Stimulated activated effector memory CD8-positive, alpha-beta T cell treated with anti-CD3 and anti-CD28 coated beads, Interleukin-12 subunit alpha, Interleukin-12 subunit beta, amount 100 ng/mL, for 72 hours (primary cell): ENCODE measurements at regions not wholly inside any gene's neighbourhood (a gene's known extent, or its start where the extent isn't known, plus 50 kb on each side); places are given as distances from the start of the nearest gene placed in this dataset.

Source experiments
- ATAC-seq: fragments of 150-1000 bp; cut with Tn5 transposase; 2 replicates; pipeline ENCODE4 v1.10.0; 2021
- DNase-seq, 2 donors: peaks; one replicate each; pipeline ENCODE4 v3.0.0; 2021 to 2022; ENCODE audit warnings: low spot score in 2 of 2
- H3K27ac Mint-ChIP-seq: one replicate; pipeline ENCODE4 v1.8.0; 2022; ENCODE audit warnings: mild to moderate bottlenecking, mixed read lengths
- H3K36me3 Mint-ChIP-seq: one replicate; pipeline ENCODE4 v1.8.0; 2022; ENCODE audit warnings: mild to moderate bottlenecking, mixed read lengths
- H3K4me1 Mint-ChIP-seq: one replicate; pipeline ENCODE4 v1.8.0; 2022; ENCODE audit warnings: mixed read lengths
- H3K4me3 Mint-ChIP-seq: one replicate; pipeline ENCODE4 v1.8.0; 2022; ENCODE audit warnings: mild to moderate bottlenecking, mixed read lengths
- H3K9me3 Mint-ChIP-seq: one replicate; pipeline ENCODE4 v1.8.0; 2022; ENCODE audit warnings: mixed read lengths

DNA sequence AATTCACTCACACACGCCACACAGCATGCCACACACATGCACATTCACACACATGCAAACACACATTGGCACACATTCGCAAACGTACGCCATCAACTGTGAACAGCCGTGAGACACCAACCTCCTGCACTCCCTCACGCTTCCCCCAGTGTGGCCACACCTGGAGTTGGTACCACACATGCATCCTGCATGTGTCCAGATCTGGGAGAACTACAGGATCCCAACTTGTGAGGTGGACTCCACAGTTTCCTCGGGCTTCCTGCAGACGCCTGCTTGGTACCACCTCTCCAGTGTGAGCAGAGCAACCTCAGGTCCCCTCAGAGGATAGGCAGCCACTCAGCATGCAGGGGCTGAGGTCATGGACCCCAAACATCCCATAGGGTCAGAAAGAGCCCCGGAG lies 239.0 kb downstream of the EIPR1 start:
- no peak overlapping the region for H3K4me3 Mint-ChIP-seq
- H3K9me3 Mint-ChIP-seq: peaks cover 4% of the 10 kb centered on the region
- no peak for ATAC-seq
- DNase-seq: no peak
- H3K36me3 Mint-ChIP-seq: no peaks in the 10 kb centered on the region
- no peak overlapping the region for H3K27ac Mint-ChIP-seq
- no peaks in the 10 kb centered on the region for H3K4me1 Mint-ChIP-seq

DNA sequence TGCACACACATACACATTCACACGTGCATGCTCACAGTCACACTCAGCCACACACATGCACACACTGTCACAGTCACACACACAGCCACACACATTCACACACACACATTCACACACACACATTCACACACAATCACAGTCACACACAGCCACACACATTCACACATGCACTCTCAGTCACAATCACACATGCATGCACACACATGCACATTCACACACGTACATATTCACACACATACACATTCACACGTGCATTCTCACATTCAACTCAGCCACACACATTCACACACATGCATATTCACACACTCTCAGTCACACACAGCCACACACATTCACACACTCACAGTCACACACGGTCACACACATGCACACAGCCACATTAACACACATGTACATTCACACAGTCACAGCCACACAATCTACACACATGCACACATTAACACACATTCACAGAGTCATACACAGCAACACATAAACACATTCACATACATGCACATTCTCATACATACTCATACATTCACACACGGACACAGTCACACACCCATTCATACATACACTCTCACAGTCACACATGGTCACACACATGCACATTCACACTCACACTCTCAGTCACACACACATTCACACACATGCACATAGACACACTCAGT lies 239.8 kb downstream of the EIPR1 start:
- H3K27ac Mint-ChIP-seq: no peak overlapping the region
- no peak overlapping the region for H3K4me3 Mint-ChIP-seq
- H3K9me3 Mint-ChIP-seq: peaks cover 4% of the 10 kb centered on the region
- no peaks in the 10 kb centered on the region for H3K4me1 Mint-ChIP-seq
- no peaks in the 10 kb centered on the region for H3K36me3 Mint-ChIP-seq
- DNase-seq (no peak), ATAC-seq (no peak)

DNA sequence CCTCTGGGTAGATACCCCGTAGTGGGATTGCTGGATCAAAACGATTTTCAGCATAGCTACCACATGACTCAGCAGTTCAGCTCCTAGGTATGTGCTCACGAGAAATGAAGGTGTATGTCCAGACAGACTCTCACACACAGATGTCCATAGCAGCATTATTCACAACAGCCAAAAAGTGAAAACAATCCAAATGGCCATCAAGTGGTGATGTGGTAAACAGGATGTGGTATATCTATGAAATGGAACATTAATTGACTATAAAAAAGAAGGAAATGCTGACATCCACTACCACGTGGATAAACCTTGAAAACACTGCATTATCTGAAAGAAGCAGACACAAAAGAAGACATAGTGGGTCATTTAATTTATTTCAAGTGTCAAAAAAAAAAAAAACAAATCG lies 241.9 kb downstream of the EIPR1 start:
- H3K36me3 Mint-ChIP-seq: no peaks in the 10 kb centered on the region
- DNase-seq: no peak
- H3K4me3 Mint-ChIP-seq: no peak overlapping the region
- H3K27ac Mint-ChIP-seq: no peak overlapping the region
- no peaks in the 10 kb centered on the region for H3K4me1 Mint-ChIP-seq
- peaks cover 4% of the 10 kb centered on the region for H3K9me3 Mint-ChIP-seq
- ATAC-seq: no peak

DNA sequence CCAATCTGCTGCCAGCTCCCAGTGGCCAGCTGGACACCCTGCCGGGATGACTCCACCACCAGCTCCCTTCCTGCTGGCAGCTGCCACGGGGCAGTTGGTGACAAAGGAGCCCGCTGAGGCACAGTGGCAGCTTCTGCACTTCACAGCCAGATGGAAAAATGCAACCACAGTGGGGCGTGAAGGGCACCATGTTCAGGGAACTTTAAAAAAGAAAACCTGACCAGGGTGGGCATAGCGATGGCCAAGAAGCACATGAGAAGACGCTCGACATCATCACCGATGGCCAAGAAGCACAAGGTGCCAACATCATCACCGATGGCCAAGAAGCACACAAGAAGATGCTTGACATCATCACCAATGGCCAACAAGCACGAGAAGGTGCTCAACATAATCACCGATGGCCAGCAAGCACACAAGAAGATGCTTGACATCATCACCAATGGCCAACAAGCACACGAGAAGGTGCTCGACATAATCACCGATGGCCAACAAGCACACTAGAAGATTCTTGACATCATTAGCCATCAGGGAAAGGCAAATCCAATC lies 243.5 kb downstream of the EIPR1 start:
- Mint-ChIP-seq H3K4me1 (no peaks in the 10 kb centered on the region), H3K36me3 (no peaks in the 10 kb centered on the region), H3K27ac (no peak overlapping the region), H3K9me3 (peaks cover 4% of the 10 kb centered on the region), H3K4me3 (no peak overlapping the region)
- DNase-seq (no peak), ATAC-seq (no peak)

DNA sequence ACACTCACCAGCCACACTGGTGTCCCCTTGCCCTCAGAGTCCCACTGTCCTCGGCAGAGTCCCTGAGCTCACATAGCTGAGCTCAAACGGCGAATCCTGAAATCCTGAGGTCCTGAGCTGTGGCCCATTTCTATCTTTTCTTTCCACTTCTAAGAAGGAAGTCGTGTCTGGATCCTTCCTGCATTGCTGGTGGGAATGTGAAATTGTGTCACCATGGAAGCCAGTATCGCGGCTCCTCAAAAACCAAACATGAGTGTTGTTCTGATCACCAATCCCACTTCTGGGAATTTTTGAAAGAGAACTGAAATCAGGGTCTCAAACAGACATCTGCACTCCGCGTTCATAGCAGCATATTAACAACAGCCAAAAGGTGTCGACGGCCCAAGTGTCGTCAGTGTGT lies 244.7 kb downstream of the EIPR1 start:
- no peak overlapping the region for H3K27ac Mint-ChIP-seq
- no peak for ATAC-seq
- H3K36me3 Mint-ChIP-seq: no peaks in the 10 kb centered on the region
- H3K9me3 Mint-ChIP-seq: peaks cover 4% of the 10 kb centered on the region
- H3K4me1 Mint-ChIP-seq: no peaks in the 10 kb centered on the region
- no peak for DNase-seq
- H3K4me3 Mint-ChIP-seq: no peak overlapping the region

DNA sequence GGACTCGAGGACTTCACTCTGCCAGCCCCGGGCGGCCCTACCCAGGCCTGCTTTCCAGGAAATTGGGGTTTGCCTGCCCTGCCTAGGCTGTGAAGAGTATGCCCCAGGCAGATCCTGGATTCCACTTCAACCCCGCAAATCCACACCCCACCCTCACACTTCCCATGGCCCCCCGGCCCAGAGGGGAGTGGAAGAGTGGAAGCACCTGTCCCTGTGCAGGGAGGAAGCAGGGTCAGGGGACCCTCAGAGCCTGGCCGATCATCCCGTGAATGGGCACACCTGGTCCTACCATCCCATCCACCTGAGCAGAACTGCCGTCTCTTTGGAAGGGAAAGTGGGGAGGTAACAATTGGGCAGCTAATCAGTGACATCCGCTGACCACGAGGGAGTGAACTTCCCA lies 245.2 kb downstream of the EIPR1 start:
- peaks cover 4% of the 10 kb centered on the region for H3K9me3 Mint-ChIP-seq
- H3K4me1 Mint-ChIP-seq: no peaks in the 10 kb centered on the region
- H3K4me3 Mint-ChIP-seq: no peak overlapping the region
- H3K36me3 Mint-ChIP-seq: no peaks in the 10 kb centered on the region
- H3K27ac Mint-ChIP-seq: no peak overlapping the region
- DNase-seq: no peak
- ATAC-seq: no peak

DNA sequence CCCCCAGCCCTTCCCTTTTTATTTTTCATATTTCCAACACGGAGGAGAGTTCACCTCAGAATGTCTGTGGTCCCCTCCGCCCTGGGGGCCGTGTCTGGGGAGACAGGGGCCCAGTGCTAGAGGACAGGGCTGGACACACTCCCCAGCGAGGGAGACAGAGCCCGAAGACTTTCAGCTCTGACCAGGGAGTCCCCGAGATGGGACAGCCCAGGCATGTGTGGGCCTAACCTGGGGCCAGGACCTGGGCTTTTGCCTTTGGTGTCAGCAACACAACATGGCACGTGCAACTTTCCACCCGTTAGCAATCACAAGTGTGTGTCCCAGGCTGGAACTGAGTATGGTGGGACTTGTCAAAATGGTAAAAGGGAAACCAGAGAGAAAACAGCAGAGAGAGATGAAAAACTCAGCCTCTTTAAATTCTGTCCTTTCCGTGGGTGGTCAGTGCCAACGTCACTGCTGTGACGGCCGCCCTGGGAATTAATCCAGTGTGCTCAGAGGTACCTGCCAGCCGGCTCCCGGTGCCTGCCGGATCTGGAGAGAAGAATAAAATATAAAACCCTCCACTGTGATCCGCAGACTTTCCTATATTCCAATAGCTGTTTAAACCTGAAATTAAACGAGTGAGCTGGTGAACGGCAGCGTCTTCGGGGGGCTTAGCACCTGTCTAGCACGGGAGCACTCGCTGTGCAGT lies 245.8 kb downstream of the EIPR1 start:
- no peak for DNase-seq
- no peak overlapping the region for H3K27ac Mint-ChIP-seq
- no peaks in the 10 kb centered on the region for H3K36me3 Mint-ChIP-seq
- ATAC-seq: no peak
- H3K4me3 Mint-ChIP-seq: no peak overlapping the region
- H3K4me1 Mint-ChIP-seq: no peaks in the 10 kb centered on the region
- peaks cover 4% of the 10 kb centered on the region for H3K9me3 Mint-ChIP-seq

DNA sequence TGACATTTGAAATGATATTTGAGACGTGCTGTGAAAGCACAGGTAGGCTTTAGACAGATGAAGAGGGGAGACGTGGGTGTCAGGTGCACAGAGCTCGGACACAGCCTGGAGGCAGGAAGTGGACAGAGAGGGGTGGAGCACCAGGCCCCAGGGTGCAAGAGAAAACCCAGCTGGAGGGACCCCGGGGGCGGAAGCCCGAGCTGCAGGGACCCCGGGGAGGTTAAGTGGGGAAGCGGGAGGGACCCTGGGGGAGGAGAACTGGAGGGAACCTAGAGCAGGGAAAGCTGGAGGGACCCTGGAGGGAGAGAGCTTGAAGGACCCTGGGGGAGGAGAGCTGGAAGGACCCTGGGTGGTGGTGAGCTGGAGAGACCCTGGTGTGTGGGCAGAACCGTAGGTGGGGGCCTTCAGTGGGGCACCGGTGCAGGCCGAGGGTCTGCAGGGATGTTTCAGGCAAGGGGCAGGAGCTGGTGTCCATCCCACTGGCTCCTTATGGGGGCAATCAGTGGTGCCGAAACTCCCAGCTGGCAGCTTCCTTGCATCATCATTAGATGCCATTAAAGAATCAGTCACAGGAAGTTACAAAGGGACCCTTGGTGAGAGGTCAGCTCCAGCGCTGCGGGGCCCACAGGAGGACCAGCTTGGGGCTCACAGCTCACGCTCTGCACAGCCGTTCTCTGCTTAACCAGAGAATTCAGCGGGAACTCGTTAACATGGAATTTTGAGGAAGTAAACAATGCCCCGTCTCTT lies 246.6 kb downstream of the EIPR1 start:
- no peak for DNase-seq
- ATAC-seq: no peak
- Mint-ChIP-seq H3K27ac (no peak overlapping the region), H3K4me1 (no peaks in the 10 kb centered on the region), H3K9me3 (peaks cover 4% of the 10 kb centered on the region), H3K4me3 (no peak overlapping the region), H3K36me3 (no peaks in the 10 kb centered on the region)

DNA sequence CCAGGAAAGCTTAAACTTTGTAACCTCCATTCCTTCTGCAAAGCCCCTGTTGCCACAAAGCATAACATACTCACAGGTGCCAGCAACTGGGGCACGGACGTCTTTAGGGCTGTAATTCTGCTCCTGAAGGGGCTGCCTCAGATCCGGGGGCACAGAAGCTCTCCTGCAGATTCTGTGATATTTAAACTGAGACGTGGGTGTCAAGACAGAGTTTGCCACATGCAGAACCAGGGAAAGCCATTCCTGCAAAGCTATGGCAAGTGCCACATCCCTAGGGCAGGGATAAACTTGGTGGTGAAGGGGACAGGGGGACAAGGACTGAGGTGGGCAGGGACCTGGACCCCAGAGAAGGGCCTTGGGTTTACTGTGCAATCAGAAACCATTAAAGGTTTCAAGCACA lies 247.2 kb downstream of the EIPR1 start:
- no peak for ATAC-seq

DNA sequence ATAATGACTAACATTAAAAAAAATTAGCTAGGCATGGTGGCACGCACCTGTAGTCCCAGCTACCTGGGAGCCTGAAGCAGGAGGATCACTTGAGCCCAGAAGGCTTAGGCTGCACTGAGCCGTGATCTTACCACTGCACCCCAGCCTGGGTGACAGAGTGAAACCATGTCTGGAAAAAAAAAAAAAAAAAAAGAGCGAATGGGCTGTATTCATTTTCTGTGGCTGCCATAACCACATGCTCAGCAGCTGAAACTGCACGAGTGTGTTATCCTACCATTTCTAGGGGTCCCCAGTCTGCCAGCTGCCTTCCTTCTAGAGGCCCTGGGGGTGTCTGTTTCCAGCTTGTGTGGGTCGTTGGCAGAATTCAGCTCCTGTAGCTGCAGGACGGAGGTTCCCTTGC lies 247.8 kb downstream of the EIPR1 start:
- no peak overlapping the region for H3K4me3 Mint-ChIP-seq
- H3K4me1 Mint-ChIP-seq: no peaks in the 10 kb centered on the region
- DNase-seq (no peak), ATAC-seq (no peak)
- H3K9me3 Mint-ChIP-seq: no peaks in the 10 kb centered on the region
- H3K36me3 Mint-ChIP-seq: no peaks in the 10 kb centered on the region
- H3K27ac Mint-ChIP-seq: no peak overlapping the region

More for the DNA sequence above, 247.2 kb downstream of the EIPR1 start:
- no peaks in the 10 kb centered on the region for H3K36me3 Mint-ChIP-seq
- H3K27ac Mint-ChIP-seq: no peak overlapping the region
- no peaks in the 10 kb centered on the region for H3K4me1 Mint-ChIP-seq
- DNase-seq: no peak
- H3K9me3 Mint-ChIP-seq: no peaks in the 10 kb centered on the region
- H3K4me3 Mint-ChIP-seq: no peak overlapping the region

DNA sequence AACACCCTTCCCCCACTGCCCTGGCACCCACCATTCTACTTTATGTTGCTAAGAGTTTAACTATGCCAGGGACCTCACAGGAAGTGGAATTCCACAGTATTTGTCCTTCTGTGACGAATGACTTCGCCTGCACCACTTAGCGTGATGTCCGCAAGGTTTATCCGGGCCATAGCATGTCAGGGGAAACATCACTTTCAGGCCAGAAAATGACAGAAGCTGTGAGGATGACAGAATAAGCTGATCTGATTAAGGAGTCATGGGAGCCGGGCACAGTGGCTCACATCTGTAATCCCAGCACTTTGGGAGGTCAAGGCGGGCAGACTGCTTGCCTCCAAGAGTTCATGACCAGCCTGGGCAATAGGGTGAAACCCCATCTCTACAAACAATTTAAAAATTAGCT lies 248.8 kb downstream of the EIPR1 start:
- H3K9me3 Mint-ChIP-seq: no peaks in the 10 kb centered on the region
- H3K27ac Mint-ChIP-seq: no peak overlapping the region
- no peak overlapping the region for H3K4me3 Mint-ChIP-seq
- no peak for DNase-seq
- ATAC-seq: no peak
- H3K4me1 Mint-ChIP-seq: no peaks in the 10 kb centered on the region
- no peaks in the 10 kb centered on the region for H3K36me3 Mint-ChIP-seq

DNA sequence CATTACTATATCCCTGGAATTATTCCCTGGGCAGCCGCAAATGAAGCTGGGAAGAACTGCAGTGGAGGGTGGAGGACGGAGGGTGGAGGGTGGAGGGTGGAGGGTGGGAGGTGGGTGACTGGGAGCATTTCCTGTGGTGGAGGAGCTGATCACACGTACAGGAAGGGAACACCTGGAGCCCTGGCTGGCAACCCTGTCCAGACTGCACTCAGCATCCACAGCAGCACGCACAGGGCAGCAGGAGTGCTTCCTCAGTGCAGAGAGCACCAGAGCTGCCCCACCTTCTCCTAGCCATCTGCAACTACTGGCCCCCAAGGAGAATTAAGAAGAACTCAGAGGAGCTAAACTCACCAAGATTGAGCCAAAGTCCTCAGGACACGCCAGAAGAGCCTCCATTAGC lies 249.9 kb downstream of the EIPR1 start:
- H3K4me3 Mint-ChIP-seq: no peak overlapping the region

DNA sequence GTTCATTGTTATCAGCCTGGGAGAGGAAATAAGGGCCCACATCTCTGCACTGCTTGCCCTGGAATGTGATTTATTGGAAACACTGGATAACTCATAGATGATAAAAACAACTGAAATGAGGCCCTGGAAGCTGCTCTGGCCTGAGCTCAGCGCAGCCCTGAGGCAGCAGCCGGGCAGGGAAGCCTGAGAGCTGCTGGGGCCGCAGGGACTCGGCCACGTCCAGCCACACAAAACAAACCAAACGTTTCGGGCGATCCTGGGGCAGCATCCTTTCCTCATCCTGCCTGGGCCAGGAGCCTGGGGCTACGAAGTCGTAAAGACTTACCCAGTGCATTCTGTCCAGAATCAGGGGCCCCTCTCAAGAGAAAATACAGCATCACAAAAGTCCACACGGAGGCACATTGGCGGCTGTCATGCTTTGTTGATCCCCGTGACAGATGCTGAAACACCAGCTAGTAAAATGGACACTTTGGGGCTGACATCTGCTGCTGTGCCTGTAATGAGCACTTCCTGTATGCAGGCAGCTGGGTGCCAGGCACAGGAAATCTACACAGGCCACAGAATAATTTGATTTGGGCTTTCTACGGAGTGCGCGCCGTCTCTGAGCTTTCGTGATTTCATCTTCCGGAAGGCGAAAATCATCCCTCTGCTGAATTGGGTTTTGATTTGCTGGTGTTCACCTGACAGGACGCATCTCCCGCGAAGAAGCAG lies 250.6 kb downstream of the EIPR1 start:
- DNase-seq (no peak), ATAC-seq (peak; percentile 27)
- Mint-ChIP-seq H3K9me3 (no peaks in the 10 kb centered on the region), H3K36me3 (no peaks in the 10 kb centered on the region), H3K27ac (peak overlapping the region; percentile 17), H3K4me1 (no peaks in the 10 kb centered on the region), H3K4me3 (no peak overlapping the region)

More for the DNA sequence above, 249.9 kb downstream of the EIPR1 start:
- Mint-ChIP-seq H3K9me3 (no peaks in the 10 kb centered on the region), H3K36me3 (no peaks in the 10 kb centered on the region), H3K27ac (peak overlapping the region; percentile 17), H3K4me1 (no peaks in the 10 kb centered on the region)
- DNase-seq: no peak
- no peak for ATAC-seq

DNA sequence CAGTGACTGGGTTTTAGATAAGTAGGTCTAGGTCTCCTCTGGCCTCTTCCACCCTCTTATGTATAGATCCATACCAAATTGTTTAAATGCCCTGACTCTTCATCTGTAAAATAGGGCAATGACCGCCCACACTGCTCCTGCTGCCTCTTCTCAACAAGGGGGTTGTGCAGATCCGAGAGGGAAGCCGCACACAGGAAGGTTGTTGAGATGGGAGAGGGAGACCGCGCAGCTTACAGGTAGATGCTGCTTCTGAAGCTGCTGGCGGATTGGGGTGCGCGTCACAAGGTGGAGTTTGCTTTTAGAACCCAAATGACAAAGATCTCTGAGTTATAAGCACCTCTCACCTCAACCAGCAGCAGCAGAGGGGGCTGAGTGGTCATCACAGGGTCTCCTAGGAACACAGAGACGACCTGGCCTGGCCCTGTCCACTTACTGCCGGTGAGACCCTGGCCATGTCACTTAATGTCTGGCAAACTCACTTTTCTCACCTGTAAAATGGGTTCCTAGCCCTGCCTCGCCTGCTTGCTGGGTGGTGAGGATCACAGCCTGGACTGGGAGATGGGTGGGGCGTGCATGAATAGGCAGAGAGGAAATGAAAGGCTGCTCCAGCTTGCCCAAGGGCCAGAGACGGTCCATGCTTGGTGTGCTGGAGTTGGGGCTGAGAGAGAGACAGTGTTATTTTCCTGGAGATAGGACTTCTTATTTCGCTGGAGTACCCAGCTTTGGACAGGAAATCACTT lies 251.3 kb downstream of the EIPR1 start:
- no peaks in the 10 kb centered on the region for H3K36me3 Mint-ChIP-seq
- no peak overlapping the region for H3K4me3 Mint-ChIP-seq
- DNase-seq (no peak), ATAC-seq (peak; percentile 33)
- no peaks in the 10 kb centered on the region for H3K4me1 Mint-ChIP-seq
- H3K27ac Mint-ChIP-seq: no peak overlapping the region
- H3K9me3 Mint-ChIP-seq: no peaks in the 10 kb centered on the region

DNA sequence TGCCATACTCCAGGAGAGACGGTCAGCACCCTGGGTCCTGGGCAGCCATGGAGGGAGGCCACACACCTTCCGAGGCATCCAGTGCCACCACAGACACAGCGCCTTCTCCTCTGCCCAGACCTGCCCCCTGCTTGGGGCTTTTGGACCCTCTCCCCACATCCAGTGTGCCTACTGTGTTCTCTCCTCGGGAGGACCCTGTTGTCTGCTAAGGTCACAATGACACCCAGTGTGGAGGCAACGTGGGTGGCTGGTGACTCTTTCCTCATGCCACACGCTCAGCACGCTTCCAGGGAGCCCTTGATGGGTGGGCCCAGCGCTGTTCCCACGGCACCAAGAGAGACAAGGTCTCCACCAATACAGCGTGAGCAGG lies 251.9 kb downstream of the EIPR1 start:
- Mint-ChIP-seq H3K4me3 (no peak overlapping the region), H3K9me3 (no peaks in the 10 kb centered on the region), H3K36me3 (no peaks in the 10 kb centered on the region), H3K4me1 (no peaks in the 10 kb centered on the region), H3K27ac (peak overlapping the region; percentile 50)
- ATAC-seq (peak; percentile 11), DNase-seq (no peak)
